GM19468 (cell line): ENCODE measurements at regions not wholly inside any gene's neighbourhood (a gene's known extent, or its start where the extent isn't known, plus 50 kb on each side); places are given as distances from the start of the nearest gene placed in this dataset.

Experiments used
- ATAC-seq: cut with Tn5 transposase; IDR thresholded peaks from one replicate; pipeline ENCODE4 v1.9.1; 2021; ENCODE audit warnings: mild to moderate bottlenecking, moderate library complexity, moderate number of reproducible peaks; ENCODE audit not compliant: unreplicated experiment; ENCODE audit errors: extremely low read depth

- ATAC-seq, result peak; percentile 95
These were observed 512.1 kb downstream of the LMO4 start for GRCh38 chr1:87840767-87841166.

DNA sequence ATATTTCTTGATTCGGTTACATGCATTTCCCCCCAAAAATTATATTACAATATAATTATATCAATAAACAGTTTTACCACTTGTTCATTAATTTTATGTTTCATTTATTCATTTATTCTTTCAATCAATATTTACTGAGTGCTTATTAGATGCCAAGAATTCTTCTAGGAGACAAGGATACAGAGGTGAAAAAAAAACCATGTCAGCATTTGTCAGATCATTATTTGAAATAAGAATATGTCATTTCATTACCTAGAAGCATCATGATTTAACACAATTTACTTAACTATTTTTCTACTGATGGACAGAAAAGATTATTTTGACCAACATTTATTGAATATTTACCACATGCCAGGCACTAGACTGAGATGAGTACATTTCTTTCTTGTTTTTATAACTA lies 512.7 kb downstream of the LMO4 start:
- no peak for ATAC-seq

DNA sequence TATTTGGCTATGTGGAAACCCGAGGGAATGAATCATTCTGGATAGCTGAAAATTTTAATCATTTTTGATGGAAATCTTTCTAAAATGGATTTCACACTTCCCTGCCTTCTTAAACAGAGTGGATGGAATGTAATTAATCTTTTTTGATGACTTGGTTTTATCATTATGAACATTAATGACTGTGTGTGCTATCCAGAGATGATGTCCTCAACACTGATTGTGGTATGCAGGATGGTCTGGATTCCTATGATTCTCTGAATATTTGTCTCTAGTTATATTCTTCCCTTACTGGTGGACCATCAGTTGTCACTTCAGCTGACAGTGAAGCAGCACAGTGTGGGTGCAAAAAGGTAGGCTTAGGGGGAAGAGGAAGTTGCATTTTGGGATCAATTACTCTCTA lies 513.5 kb downstream of the LMO4 start:
- no peak for ATAC-seq

GRCh38 chr1:87844251-87844650 lies 515.6 kb downstream of the LMO4 start:
- ATAC-seq, result no peak

GRCh38 chr1:87851490-87851889 lies 522.8 kb downstream of the LMO4 start:
- no peak for ATAC-seq

GRCh38 chr1:87852410-87853161 lies 523.9 kb downstream of the LMO4 start:
- ATAC-seq, result no peak

DNA sequence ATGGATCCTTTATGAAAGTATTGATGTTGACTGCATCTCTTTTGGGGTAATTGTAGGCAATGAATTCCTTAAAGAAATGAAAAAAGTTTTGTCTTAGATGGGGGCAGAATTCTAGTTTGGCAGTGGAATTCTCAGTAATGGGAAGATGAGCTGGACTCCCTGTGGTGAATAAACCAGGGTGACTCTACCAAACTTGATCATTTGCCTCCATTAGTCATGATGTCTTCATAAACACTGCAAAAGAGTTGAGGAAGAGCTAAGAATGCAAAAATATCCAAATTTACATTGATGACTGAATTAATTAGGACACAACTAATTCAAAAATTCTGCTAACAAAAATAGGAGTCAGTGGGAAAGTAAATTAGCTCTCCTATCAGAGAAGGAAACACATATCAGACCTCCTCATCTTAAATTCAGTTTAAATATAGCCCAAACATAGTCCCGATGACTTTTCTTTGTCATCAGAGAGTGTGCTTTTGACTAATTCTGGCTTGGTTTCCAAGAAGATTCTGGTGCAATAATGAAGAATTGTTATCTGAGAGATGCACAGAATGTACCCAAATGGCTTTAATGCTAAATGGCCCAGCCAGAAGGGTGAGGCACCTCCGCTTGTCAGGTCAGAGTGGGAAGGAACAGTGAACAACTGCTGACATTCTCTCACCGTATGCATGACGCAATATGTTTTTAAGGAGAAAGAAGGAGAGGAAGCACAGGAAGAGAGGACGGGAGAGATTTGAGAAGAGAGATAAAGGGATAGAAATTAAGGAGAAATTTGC lies 525.1 kb downstream of the LMO4 start:
- ATAC-seq, result no peak

GRCh38 chr1:87863317-87863716 lies 534.6 kb downstream of the LMO4 start:
- ATAC-seq, result no peak

DNA sequence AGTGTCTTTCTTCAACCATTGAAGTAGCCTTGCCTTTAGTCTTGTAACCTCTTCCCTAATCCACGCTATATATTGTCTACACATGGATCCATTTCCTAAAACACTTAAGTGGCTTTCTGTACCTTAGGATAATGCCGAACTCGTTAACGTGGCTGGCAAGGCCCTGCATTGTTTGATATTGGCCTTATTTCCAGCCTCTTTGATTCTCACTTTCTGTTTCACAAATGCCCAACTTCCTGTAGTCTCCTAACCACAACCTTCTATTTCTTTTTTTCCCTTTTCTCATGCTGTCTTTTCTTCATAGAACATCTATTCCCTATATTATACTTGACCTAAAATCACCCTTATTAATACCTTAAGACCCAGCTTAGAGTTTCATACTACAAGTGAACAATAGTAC lies 536.0 kb downstream of the LMO4 start:
- peak; percentile 52 for ATAC-seq

- no peak for ATAC-seq
These were observed 537.7 kb downstream of the LMO4 start for GRCh38 chr1:87866416-87866815.

- no peak for ATAC-seq
These were observed 538.9 kb downstream of the LMO4 start for GRCh38 chr1:87867626-87868025.

DNA sequence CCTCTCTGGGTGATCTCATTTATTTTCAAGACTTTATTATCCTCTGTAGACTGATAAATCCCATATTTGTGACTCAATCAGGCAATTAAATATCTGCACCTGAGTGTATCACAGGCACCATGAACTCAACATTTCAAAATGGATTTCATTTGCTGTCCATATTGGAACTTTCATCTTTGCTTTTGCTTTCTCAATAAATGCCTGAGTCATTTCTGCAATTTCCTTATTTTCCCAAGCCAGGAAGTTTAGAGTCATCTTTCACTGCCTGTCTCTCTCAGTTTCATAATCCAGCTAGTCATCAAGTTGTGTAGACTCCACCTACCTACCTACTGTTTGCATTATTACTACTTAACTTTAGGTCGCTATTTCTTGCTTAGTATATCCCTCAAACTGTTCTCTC lies 540.9 kb downstream of the LMO4 start:
- ATAC-seq, result no peak

DNA sequence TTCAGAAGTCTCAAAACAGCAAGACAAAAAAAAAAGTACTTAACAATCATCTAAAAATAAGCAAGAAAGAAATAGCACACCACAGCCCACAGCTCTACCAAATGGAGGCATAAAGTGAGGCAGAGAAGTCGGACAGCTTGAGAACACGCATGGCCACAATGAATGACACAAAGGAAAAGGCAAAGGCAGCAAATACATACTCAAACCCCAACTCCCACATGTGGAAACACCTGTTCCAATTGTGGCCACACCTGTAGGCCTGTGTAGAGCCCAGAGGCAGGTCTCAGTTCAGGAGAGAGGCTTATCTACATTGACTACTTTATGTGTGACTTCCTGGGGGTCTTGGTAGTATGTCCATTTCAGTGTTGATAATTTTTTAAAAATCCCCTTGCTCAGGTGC lies 543.5 kb downstream of the LMO4 start:
- peak; percentile 36 for ATAC-seq

GRCh38 chr1:87872692-87873091 lies 544.0 kb downstream of the LMO4 start:
- ATAC-seq, result no peak

GRCh38 chr1:87878873-87879272 lies 550.2 kb downstream of the LMO4 start:
- no peak for ATAC-seq

GRCh38 chr1:87880098-87880760 lies 551.5 kb downstream of the LMO4 start:
- no peak for ATAC-seq

GRCh38 chr1:87880764-87881163 lies 552.1 kb downstream of the LMO4 start:
- no peak for ATAC-seq

DNA sequence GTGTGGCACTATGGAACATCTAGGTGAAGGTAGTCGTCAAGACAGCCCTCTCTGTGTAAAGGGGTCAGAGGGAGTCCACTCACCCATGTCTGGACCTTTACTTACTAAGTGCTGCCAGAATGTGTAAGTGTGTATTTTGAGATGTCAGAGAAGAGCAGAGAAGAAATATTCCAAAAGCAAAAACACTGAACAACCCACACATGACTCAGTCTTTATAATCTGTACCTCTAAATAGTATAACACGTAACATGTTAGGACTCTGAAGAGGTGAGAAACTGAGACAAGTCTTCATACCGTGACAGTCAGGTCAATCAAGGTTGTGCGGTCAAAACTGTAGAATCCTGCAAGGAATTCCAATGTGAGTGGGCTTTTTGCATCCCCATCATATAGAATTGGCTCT lies 555.2 kb downstream of the LMO4 start:
- no peak for ATAC-seq

GRCh38 chr1:87884581-87884980 lies 555.9 kb downstream of the LMO4 start:
- ATAC-seq, result no peak

- no peak for ATAC-seq
These were observed 556.8 kb downstream of the LMO4 start for GRCh38 chr1:87885278-87886025.

GRCh38 chr1:87887100-87887499 lies 558.4 kb downstream of the LMO4 start:
- ATAC-seq, result no peak
